ENCODE measurements at regions not wholly inside any gene's neighbourhood (a gene's known extent, or its start where the extent isn't known, plus 50 kb on each side); places are given as distances from the start of the nearest gene placed in this dataset.

DNA sequence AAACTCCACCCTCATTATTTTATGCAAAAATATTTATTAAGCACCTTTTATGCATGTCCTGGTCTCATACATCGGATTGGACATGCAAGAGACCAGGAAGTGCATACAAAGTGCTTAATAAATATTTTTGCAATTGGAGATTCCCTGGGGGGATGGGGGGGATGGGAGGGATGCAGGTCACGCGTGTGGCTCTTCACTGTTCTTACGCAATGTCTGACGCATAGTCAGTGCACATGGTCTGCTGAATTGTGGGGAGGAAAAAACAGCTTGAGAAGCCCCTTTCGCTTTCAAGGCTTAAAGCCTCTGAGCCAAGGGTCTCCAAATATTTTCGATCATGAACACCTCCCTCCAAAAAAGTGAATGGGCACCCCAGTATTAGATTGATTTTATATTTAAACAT, 96.7 kb upstream of the XYLT1 start:
- Histone ChIP-seq H3K4me3 (ENCODE audit: low read depth in 1 of 2, low read length in 1 of 2) (no peak overlapping the region), H3K27ac (no peak overlapping the region), H3K4me1 (ENCODE audit: control insufficient read depth in 1 of 2, insufficient read depth in 1 of 2, low read depth in 1 of 2, low read length in 1 of 2) (peaks cover 16 to 25% of the 10 kb centered on the region in 2 experiments), H3K9me3 (no peaks in the 10 kb centered on the region), H3K27me3 (peaks cover 26% of the 10 kb centered on the region), H3K36me3 (no peaks in the 10 kb centered on the region)
- TF ChIP-seq, protein P1, sequence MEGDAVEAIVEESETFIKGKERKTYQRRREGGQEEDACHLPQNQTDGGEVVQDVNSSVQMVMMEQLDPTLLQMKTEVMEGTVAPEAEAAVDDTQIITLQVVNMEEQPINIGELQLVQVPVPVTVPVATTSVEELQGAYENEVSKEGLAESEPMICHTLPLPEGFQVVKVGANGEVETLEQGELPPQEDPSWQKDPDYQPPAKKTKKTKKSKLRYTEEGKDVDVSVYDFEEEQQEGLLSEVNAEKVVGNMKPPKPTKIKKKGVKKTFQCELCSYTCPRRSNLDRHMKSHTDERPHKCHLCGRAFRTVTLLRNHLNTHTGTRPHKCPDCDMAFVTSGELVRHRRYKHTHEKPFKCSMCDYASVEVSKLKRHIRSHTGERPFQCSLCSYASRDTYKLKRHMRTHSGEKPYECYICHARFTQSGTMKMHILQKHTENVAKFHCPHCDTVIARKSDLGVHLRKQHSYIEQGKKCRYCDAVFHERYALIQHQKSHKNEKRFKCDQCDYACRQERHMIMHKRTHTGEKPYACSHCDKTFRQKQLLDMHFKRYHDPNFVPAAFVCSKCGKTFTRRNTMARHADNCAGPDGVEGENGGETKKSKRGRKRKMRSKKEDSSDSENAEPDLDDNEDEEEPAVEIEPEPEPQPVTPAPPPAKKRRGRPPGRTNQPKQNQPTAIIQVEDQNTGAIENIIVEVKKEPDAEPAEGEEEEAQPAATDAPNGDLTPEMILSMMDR (IDR thresholded peaks at IDR 0.05): no peak

DNA sequence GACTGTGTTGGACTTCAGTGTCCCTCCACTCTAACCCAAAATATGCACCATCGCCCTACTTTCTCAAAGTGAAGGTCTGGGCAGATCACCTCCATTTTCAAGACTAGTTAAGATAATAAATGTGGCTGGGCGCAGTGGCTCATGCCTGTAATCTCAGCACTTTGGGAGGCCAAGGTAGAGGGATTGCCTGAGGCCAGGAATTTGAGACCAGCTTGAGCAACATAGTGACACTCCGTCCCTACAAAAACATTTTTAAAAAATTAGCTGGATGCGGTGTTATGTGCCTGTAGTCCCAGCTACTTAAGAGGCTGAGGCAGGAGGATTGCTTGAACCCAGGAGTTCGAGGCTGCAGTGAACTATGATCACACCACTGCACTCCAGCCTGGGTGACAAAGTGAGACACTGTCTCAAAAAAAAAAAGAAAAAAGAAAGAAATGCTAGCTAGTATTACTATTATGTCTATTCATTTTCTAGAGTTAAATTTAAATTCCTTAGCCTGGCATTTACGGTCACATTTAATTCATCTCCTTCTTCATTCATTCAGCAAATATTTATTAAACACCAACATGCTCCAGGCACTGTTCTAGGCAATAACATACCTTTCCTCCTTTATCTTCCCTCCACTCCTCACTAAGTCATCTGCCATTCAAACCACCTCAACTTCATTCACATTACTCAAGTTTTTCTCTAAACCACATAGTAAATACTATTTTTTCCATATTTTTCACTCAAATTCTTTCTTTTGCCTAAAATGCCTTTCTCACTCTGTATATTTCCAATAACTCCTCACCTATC, 96.1 kb upstream of the XYLT1 start:
- TF ChIP-seq, protein P1 (IDR thresholded peaks at IDR 0.05): no peak
- Histone ChIP-seq H3K4me3 (ENCODE audit: low read depth in 1 of 2, low read length in 1 of 2) (no peak overlapping the region), H3K9me3 (no peaks in the 10 kb centered on the region), H3K4me1 (ENCODE audit: control insufficient read depth in 1 of 2, insufficient read depth in 1 of 2, low read depth in 1 of 2, low read length in 1 of 2) (peaks cover 16 to 23% of the 10 kb centered on the region in 2 experiments), H3K36me3 (no peaks in the 10 kb centered on the region), H3K27me3 (peaks cover 29% of the 10 kb centered on the region), H3K27ac (no peak overlapping the region)

DNA sequence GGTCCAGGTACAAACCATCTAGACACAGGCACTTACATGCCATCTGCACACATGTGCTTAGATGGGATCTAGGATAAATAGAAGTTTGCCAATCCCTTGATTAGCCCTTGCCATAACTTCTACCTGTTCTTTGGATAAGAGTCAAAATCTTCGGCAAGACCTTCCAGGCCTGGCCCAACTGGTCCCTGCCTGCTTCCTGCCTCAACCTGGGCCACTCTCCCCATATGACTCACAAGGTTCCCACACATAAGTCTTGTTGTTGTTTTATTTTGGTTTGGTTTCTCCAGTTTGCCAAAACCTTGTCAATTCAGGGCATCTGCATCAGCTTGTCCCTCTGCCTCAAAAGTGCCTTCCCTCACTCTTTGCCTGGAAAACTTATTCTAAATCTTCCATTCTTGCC, 95.3 kb upstream of the XYLT1 start:
- Histone ChIP-seq H3K36me3 (no peaks in the 10 kb centered on the region), H3K4me1 (ENCODE audit: control insufficient read depth in 1 of 2, insufficient read depth in 1 of 2, low read depth in 1 of 2, low read length in 1 of 2) (peaks cover 16 to 18% of the 10 kb centered on the region in 2 experiments), H3K27me3 (peaks cover 23% of the 10 kb centered on the region), H3K4me3 (ENCODE audit: low read depth in 1 of 2, low read length in 1 of 2) (no peak overlapping the region), H3K27ac (no peak overlapping the region), H3K9me3 (no peaks in the 10 kb centered on the region)
- TF ChIP-seq, protein P1 (IDR thresholded peaks at IDR 0.05): no peak

DNA sequence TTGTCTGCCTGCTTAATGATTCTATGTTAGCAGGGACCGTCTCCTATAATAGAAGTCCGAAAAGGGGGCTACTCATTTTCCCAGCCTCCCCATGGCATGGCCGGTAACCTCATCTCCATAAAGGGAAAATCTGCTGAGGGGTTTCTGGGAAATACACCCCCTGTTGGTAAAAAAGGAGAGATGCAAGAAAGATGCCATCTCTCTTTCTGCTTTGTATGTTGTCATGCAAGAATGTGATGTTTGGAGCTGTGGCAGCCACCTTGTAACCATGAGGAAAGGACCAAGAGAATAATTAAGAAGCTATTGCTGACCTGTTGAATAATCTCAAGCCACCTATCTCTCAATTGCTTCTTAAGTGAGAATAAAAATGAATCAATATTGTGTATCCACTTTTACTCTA, 94.8 kb upstream of the XYLT1 start:
- peaks cover 16 to 18% of the 10 kb centered on the region in 2 experiments for H3K4me1 ChIP-seq (ENCODE audit: control insufficient read depth in 1 of 2, insufficient read depth in 1 of 2, low read depth in 1 of 2, low read length in 1 of 2)
- TF ChIP-seq, protein P1 (IDR thresholded peaks at IDR 0.05): no peak
- H3K27me3 ChIP-seq: peaks cover 19% of the 10 kb centered on the region
- no peaks in the 10 kb centered on the region for H3K9me3 ChIP-seq
- no peaks in the 10 kb centered on the region for H3K36me3 ChIP-seq
- H3K27ac ChIP-seq: no peak overlapping the region
- H3K4me3 ChIP-seq (ENCODE audit: low read depth in 1 of 2, low read length in 1 of 2): no peak overlapping the region

DNA sequence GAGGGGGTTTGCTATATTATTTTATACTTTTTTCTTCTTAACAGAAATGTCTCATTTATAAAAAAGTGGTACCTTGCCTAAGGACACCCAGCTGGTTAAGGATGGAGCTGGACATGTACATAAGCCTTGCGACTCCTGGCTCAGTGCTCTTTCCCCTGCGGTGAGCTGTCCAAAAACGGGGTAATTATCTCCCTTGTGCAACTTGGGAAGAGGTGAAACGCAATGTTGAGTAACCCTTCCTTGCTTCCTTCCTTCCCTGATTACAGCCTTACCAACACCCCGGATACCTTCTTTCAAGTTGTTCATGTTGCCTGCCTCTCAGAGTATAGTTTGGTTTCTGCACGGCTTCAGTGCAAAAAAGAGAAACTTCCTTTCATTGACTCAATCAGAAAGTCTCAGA, 94.1 kb upstream of the XYLT1 start:
- Histone ChIP-seq H3K4me3 (ENCODE audit: low read depth in 1 of 2, low read length in 1 of 2) (no peak overlapping the region), H3K9me3 (no peaks in the 10 kb centered on the region), H3K36me3 (no peaks in the 10 kb centered on the region), H3K27ac (peak overlapping the region; percentile 3), H3K4me1 (ENCODE audit: control insufficient read depth in 1 of 2, insufficient read depth in 1 of 2, low read depth in 1 of 2, low read length in 1 of 2) (peaks cover 16 to 18% of the 10 kb centered on the region in 2 experiments), H3K27me3 (peaks cover 12% of the 10 kb centered on the region)
- TF ChIP-seq, protein P1 (IDR thresholded peaks at IDR 0.05): no peak

Data from neutrophil (primary cell).